ENCODE measurements at regions not wholly inside any gene's neighbourhood (a gene's known extent, or its start where the extent isn't known, plus 50 kb on each side); places are given as distances from the start of the nearest gene placed in this dataset.
"Not testable (repeated sequence)": the region's sequence is repeated elsewhere in the genome, so short reads cannot be mapped to it uniquely, and the experiment has no call there.

GRCh38 chr15:22519213-22519612, 60.5 kb downstream of the GOLGA6L22 start:
- H4K20me1 ChIP-seq (ENCODE audit: insufficient read depth, low read length); H3K4me2 ChIP-seq (ENCODE audit: low read depth, low read length); H3K79me2 ChIP-seq (ENCODE audit: insufficient read depth, low read length); in situ Hi-C loops (cut with HindIII; ENCODE audit: extremely low pct_ligation_motif_present, low pct_unique_long_range_greater_than_20kb); H3K27ac ChIP-seq (ENCODE audit: extremely low read length, insufficient read depth, low read length); intact Hi-C loops (cut with micrococcal nuclease; ENCODE audit: unreplicated experiment); CTCF ChIA-PET (ENCODE audit: low intra/inter-chr PET ratio, low total read pairs); H3K36me3 ChIP-seq (replicated peaks in 1 of 2; ENCODE audit: control insufficient read depth in 1 of 2, insufficient read depth in 2 of 2, low read length in 2 of 2); H2AFZ ChIP-seq (ENCODE audit: low read length); POLR2A ChIA-PET; BruUV-seq (replicated peaks); H3K27me3 ChIP-seq (ENCODE audit: control insufficient read depth in 1 of 2, insufficient read depth in 2 of 2, low read length in 2 of 2); DNase-seq (ENCODE audit: low spot score); H3K4me3 ChIP-seq (replicated peaks in 1 of 3; ENCODE audit: insufficient read depth in 1 of 3, low read depth in 2 of 3, low read length in 3 of 3); ATAC-seq; H3K4me1 ChIP-seq (ENCODE audit: insufficient read depth, low read length); H3K9ac ChIP-seq (ENCODE audit: insufficient read depth, low read depth, low read length); FAIRE-seq; H3K9me3 ChIP-seq (ENCODE audit: low read length): not testable (repeated sequence)
- WGBS (ENCODE audit: low lambda C conversion rate) = no CpG with 5 or more reads among the region's 4 CpGs

GRCh38 chr15:22526537-22526936, 67.8 kb downstream of the GOLGA6L22 start:
- POLR2A ChIA-PET; intact Hi-C loops (cut with micrococcal nuclease; ENCODE audit: unreplicated experiment); H3K9ac ChIP-seq (ENCODE audit: insufficient read depth, low read depth, low read length); H3K36me3 ChIP-seq (replicated peaks in 1 of 2; ENCODE audit: control insufficient read depth in 1 of 2, insufficient read depth in 2 of 2, low read length in 2 of 2); in situ Hi-C loops (cut with HindIII; ENCODE audit: extremely low pct_ligation_motif_present, low pct_unique_long_range_greater_than_20kb); CTCF ChIA-PET (ENCODE audit: low intra/inter-chr PET ratio, low total read pairs); FAIRE-seq; ATAC-seq; BruUV-seq (replicated peaks); H2AFZ ChIP-seq (ENCODE audit: low read length); H3K27ac ChIP-seq (ENCODE audit: extremely low read length, insufficient read depth, low read length); H3K9me3 ChIP-seq (ENCODE audit: low read length); H3K4me2 ChIP-seq (ENCODE audit: low read depth, low read length); DNase-seq (ENCODE audit: low spot score); H4K20me1 ChIP-seq (ENCODE audit: insufficient read depth, low read length); H3K79me2 ChIP-seq (ENCODE audit: insufficient read depth, low read length); H3K27me3 ChIP-seq (ENCODE audit: control insufficient read depth in 1 of 2, insufficient read depth in 2 of 2, low read length in 2 of 2); H3K4me3 ChIP-seq (replicated peaks in 1 of 3; ENCODE audit: insufficient read depth in 1 of 3, low read depth in 2 of 3, low read length in 3 of 3); H3K4me1 ChIP-seq (ENCODE audit: insufficient read depth, low read length): not testable (repeated sequence)
- WGBS (ENCODE audit: low lambda C conversion rate) = no CpG with 5 or more reads among the region's 2 CpGs

DNA sequence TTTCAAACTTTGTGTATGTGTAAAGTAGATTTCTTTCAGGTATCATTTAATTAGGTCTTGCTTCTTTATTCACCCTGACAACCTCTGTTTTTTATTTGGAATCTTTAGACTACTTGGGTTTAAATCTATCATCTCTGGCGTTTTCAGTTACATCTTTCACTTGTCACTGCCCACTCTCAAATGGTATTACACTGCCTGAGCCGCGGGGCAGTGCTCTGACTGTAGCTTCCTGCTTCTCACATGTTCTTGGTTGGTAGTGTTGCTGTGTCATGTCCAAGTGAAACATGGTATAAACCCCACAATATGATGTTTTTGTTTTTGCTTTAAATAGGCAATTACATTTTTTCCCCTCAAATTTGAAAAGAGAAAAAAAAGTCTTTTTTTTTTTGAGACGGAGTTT, 68.3 kb downstream of the GOLGA6L22 start:
- H3K27ac ChIP-seq (ENCODE audit: extremely low read length, insufficient read depth, low read length); FAIRE-seq; H3K79me2 ChIP-seq (ENCODE audit: insufficient read depth, low read length); H3K4me3 ChIP-seq (replicated peaks in 1 of 3; ENCODE audit: insufficient read depth in 1 of 3, low read depth in 2 of 3, low read length in 3 of 3); POLR2A ChIA-PET; BruUV-seq (replicated peaks); H3K4me2 ChIP-seq (ENCODE audit: low read depth, low read length); H3K9me3 ChIP-seq (ENCODE audit: low read length); H3K9ac ChIP-seq (ENCODE audit: insufficient read depth, low read depth, low read length); intact Hi-C loops (cut with micrococcal nuclease; ENCODE audit: unreplicated experiment); in situ Hi-C loops (cut with HindIII; ENCODE audit: extremely low pct_ligation_motif_present, low pct_unique_long_range_greater_than_20kb); CTCF ChIA-PET (ENCODE audit: low intra/inter-chr PET ratio, low total read pairs); H4K20me1 ChIP-seq (ENCODE audit: insufficient read depth, low read length); DNase-seq (ENCODE audit: low spot score); H3K36me3 ChIP-seq (replicated peaks in 1 of 2; ENCODE audit: control insufficient read depth in 1 of 2, insufficient read depth in 2 of 2, low read length in 2 of 2); ATAC-seq; H3K27me3 ChIP-seq (ENCODE audit: control insufficient read depth in 1 of 2, insufficient read depth in 2 of 2, low read length in 2 of 2); H3K4me1 ChIP-seq (ENCODE audit: insufficient read depth, low read length); H2AFZ ChIP-seq (ENCODE audit: low read length): not testable (repeated sequence)
- WGBS (ENCODE audit: low lambda C conversion rate) = 100% methylated on average over 2 of the region's 4 CpGs

GRCh38 chr15:22529200-22529599, 70.5 kb downstream of the GOLGA6L22 start:
- H3K27me3 ChIP-seq (ENCODE audit: control insufficient read depth in 1 of 2, insufficient read depth in 2 of 2, low read length in 2 of 2); FAIRE-seq; in situ Hi-C loops (cut with HindIII; ENCODE audit: extremely low pct_ligation_motif_present, low pct_unique_long_range_greater_than_20kb); intact Hi-C loops (cut with micrococcal nuclease; ENCODE audit: unreplicated experiment); H3K36me3 ChIP-seq (replicated peaks in 1 of 2; ENCODE audit: control insufficient read depth in 1 of 2, insufficient read depth in 2 of 2, low read length in 2 of 2); H4K20me1 ChIP-seq (ENCODE audit: insufficient read depth, low read length); POLR2A ChIA-PET; H2AFZ ChIP-seq (ENCODE audit: low read length); H3K9me3 ChIP-seq (ENCODE audit: low read length); ATAC-seq; H3K4me3 ChIP-seq (replicated peaks in 1 of 3; ENCODE audit: insufficient read depth in 1 of 3, low read depth in 2 of 3, low read length in 3 of 3); DNase-seq (ENCODE audit: low spot score); H3K4me1 ChIP-seq (ENCODE audit: insufficient read depth, low read length); H3K9ac ChIP-seq (ENCODE audit: insufficient read depth, low read depth, low read length); CTCF ChIA-PET (ENCODE audit: low intra/inter-chr PET ratio, low total read pairs); H3K4me2 ChIP-seq (ENCODE audit: low read depth, low read length); H3K27ac ChIP-seq (ENCODE audit: extremely low read length, insufficient read depth, low read length); H3K79me2 ChIP-seq (ENCODE audit: insufficient read depth, low read length): not testable (repeated sequence)
- BruUV-seq (replicated peaks) = TSS peak; percentile 43
- WGBS (ENCODE audit: low lambda C conversion rate) = no CpG with 5 or more reads among the region's 6 CpGs

DNA sequence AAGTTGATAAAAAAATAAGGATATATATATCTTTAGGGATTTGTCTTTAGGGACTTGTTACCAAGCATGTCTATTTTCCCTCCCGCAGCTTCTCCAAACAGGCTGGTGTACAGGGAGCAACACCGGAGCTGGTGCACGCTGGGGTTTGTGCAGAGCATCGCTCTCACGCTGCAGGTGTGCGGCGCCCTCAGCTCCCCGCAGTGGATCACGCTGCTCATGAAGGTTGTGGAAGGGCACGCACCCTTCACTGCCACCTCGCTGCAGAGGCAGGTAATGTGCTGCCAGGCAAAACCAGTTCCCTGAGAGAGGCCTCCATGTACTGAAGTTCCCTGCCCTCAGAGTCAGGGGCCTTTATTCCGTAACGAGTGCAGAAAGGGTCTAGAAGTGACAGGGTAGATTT, 101.0 kb downstream of the GOLGA6L22 start:
- FAIRE-seq; BruUV-seq (replicated peaks); CTCF ChIA-PET (ENCODE audit: low intra/inter-chr PET ratio, low total read pairs): not testable (repeated sequence)

More for the DNA sequence above, 101.0 kb downstream of the GOLGA6L22 start:
- H3K4me2 ChIP-seq (ENCODE audit: low read depth, low read length); DNase-seq (ENCODE audit: low spot score); H3K4me1 ChIP-seq (ENCODE audit: insufficient read depth, low read length); H3K79me2 ChIP-seq (ENCODE audit: insufficient read depth, low read length); H3K4me3 ChIP-seq (replicated peaks in 1 of 3; ENCODE audit: insufficient read depth in 1 of 3, low read depth in 2 of 3, low read length in 3 of 3); POLR2A ChIA-PET; intact Hi-C loops (cut with micrococcal nuclease; ENCODE audit: unreplicated experiment); H3K27me3 ChIP-seq (ENCODE audit: control insufficient read depth in 1 of 2, insufficient read depth in 2 of 2, low read length in 2 of 2); in situ Hi-C loops (cut with HindIII; ENCODE audit: extremely low pct_ligation_motif_present, low pct_unique_long_range_greater_than_20kb); H4K20me1 ChIP-seq (ENCODE audit: insufficient read depth, low read length); H3K36me3 ChIP-seq (replicated peaks in 1 of 2; ENCODE audit: control insufficient read depth in 1 of 2, insufficient read depth in 2 of 2, low read length in 2 of 2); ATAC-seq; H3K9me3 ChIP-seq (ENCODE audit: low read length); H2AFZ ChIP-seq (ENCODE audit: low read length); H3K9ac ChIP-seq (ENCODE audit: insufficient read depth, low read depth, low read length); H3K27ac ChIP-seq (ENCODE audit: extremely low read length, insufficient read depth, low read length): not testable (repeated sequence)
- 100% methylated on average over 1 of the region's 13 CpGs for WGBS (ENCODE audit: low lambda C conversion rate)
